ENCODE measurements at regions not wholly inside any gene's neighbourhood (a gene's known extent, or its start where the extent isn't known, plus 50 kb on each side); places are given as distances from the start of the nearest gene placed in this dataset.

GRCh38 chr9:118729981-118730380 is 639.3 kb downstream of the BRINP1 start:
- TF ChIP-seq CTCF (IDR thresholded peaks at IDR 0.05; ENCODE audit: poor library complexity, severe bottlenecking) = no peak
- TF ChIP-seq POLR2AphosphoS5 (IDR thresholded peaks at IDR 0.05) = no peak
- no peak for TF ChIP-seq EZH2 (IDR thresholded peaks at IDR 0.05; ENCODE audit: borderline replicate concordance, insufficient read depth, low read length, poor library complexity, severe bottlenecking)
- TF ChIP-seq REST (IDR thresholded peaks at IDR 0.05; ENCODE audit: borderline replicate concordance) = no peak
- no peak for TF ChIP-seq SMC3 (conservative IDR thresholded peaks at IDR 0.05; ENCODE audit: poor library complexity)
- TF ChIP-seq RAD21 (conservative IDR thresholded peaks at IDR 0.05) = no peak
- no peak for TF ChIP-seq TAF1 (IDR thresholded peaks at IDR 0.05; ENCODE audit: low read depth)
- no peak for TF ChIP-seq EP300 (conservative IDR thresholded peaks at IDR 0.05; ENCODE audit: poor library complexity, severe bottlenecking)
- TF ChIP-seq MXI1 (conservative IDR thresholded peaks at IDR 0.05; ENCODE audit: poor library complexity, severe bottlenecking) = no peak

Measured in neural cell (in vitro differentiated cells).